ENCODE measurements at regions not wholly inside any gene's neighbourhood (a gene's known extent, or its start where the extent isn't known, plus 50 kb on each side); places are given as distances from the start of the nearest gene placed in this dataset.

- TF ChIP-seq CTCF (conservative IDR thresholded peaks at IDR 0.05; ENCODE audit: low read length) (no peak), EZH2phosphoT487 (IDR thresholded peaks at IDR 0.05; ENCODE audit: borderline replicate concordance, low read depth, low read length) (no peak)
These were observed 50.8 kb upstream of the ITGA6 start for GRCh38 chr2:172376505-172377125.
